K562 (cell line): ENCODE measurements at regions not wholly inside any gene's neighbourhood (a gene's known extent, or its start where the extent isn't known, plus 50 kb on each side); places are given as distances from the start of the nearest gene placed in this dataset.

Source experiments
- ATAC-seq: fragments of 200-7000 bp; cut with Tn5 transposase; 3 replicates; pipeline ENCODE4 v1.9.1; 2020; ENCODE audit warnings: moderate library complexity
- BruUV-seq: library from RNA; stranded (reverse); fragments of 400-500 nt; replicated peaks from 2 replicates; lab custom pipeline; 2021; lab: Mats Ljungman, UMichigan
- CTCF ChIA-PET: fragments of 300-600 bp; formaldehyde crosslinking; extraction: SDS; loops from one replicate; lab custom pipeline; 2021; ENCODE audit warnings: low intra/inter-chr PET ratio; lab: Yijun Ruan, JAX
- POLR2A ChIA-PET: fragments of 300-600, 350-650 bp; sonication (Branson Sonifier 250); formaldehyde crosslinking; extraction: SDS; loops from one replicate; lab custom pipeline; 2021; ENCODE audit warnings: antibody characterized with exemption, inconsistent platforms; lab: Yijun Ruan, JAX
- DNase-seq, 4 experiments: peaks; one replicate each; pipeline versions ENCODE4 v3.0.0 to v3.0.0-alpha.2; 2011 to 2018; ENCODE audit warnings: low spot score in 3 of 4, mixed read lengths in 3 of 4; ENCODE audit errors: extremely low read depth in 1 of 4
- FAIRE-seq: peaks from 2 replicates; lab custom pipeline; 2011; peaks lifted over from hg19 to GRCh38; lab: Jason Lieb, UNC
- H2AFZ ChIP-seq: 2 replicates; pipeline ENCODE4 v1.6.0; 2011; ENCODE audit warnings: low read depth, low read length, control low read depth, inconsistent platforms
- H3K27ac ChIP-seq: fragments of 200-600 bp; 3 replicates; pipeline ENCODE4 v1.8.0; 2011; ENCODE audit warnings: low read depth, mild to moderate bottlenecking, control low read depth, inconsistent platforms, low read length, moderate library complexity, mixed read lengths; ENCODE audit errors: extremely low read depth
- H3K27me3 ChIP-seq, 2 experiments: fragments of 300-600 bp in 1 of 2; 2 replicates in 1 of 2; 3 replicates in 1 of 2; pipeline versions ENCODE4 v1.6.0 to v1.8.0; 2011; ENCODE audit warnings: inconsistent platforms in 2 of 2, low read length in 2 of 2, mild to moderate bottlenecking in 1 of 2, mixed read lengths in 1 of 2, moderate library complexity in 1 of 2; ENCODE audit not compliant: control insufficient read depth in 2 of 2, insufficient read depth in 2 of 2
- H3K36me3 ChIP-seq: fragments of 300-600 bp; 3 replicates; pipeline ENCODE4 v1.8.0; 2011; ENCODE audit warnings: mild to moderate bottlenecking, low read length, inconsistent platforms; ENCODE audit not compliant: control insufficient read depth, insufficient read depth
- H3K4me1 ChIP-seq, 2 experiments: fragments of 200-600 bp in 1 of 2; replicated peaks in 1 of 2; 2 replicates in 1 of 2; 3 replicates in 1 of 2; pipeline versions ENCODE4 v1.5.1 to v1.8.0; 2011; ENCODE audit warnings: inconsistent platforms in 2 of 2, low read length in 2 of 2, mild to moderate bottlenecking in 1 of 2, mixed read lengths in 1 of 2, moderate library complexity in 1 of 2; ENCODE audit not compliant: control insufficient read depth in 2 of 2, insufficient read depth in 2 of 2
- H3K4me2 ChIP-seq: 2 replicates; pipeline ENCODE4 v1.6.1; 2011; ENCODE audit warnings: low read length, control low read depth, inconsistent platforms, mixed read lengths; ENCODE audit not compliant: insufficient read depth
- H3K4me3 ChIP-seq: fragments of 200-600 bp; sonication (generic), shearing (Covaris generic); 2 replicates; pipeline ENCODE4 v1.5.1; 2016; ENCODE audit warnings: control low read depth, inconsistent platforms
- H3K79me2 ChIP-seq: fragments of 200-600 bp; 3 replicates; pipeline ENCODE4 v1.8.0; 2011; ENCODE audit warnings: low read length, inconsistent platforms; ENCODE audit not compliant: control insufficient read depth, insufficient read depth
- H3K9ac ChIP-seq, 2 experiments: 2 replicates each; pipeline versions ENCODE4 v1.6.0 to v1.6.1; 2011; ENCODE audit warnings: low read depth in 2 of 2, low read length in 2 of 2, control low read depth in 1 of 2, inconsistent platforms in 1 of 2, mild to moderate bottlenecking in 1 of 2, mixed read lengths in 1 of 2; ENCODE audit not compliant: insufficient read depth in 1 of 2
- H3K9me1 ChIP-seq: one replicate; pipeline ENCODE4 v1.6.0; 2011; ENCODE audit warnings: inconsistent platforms, mild to moderate bottlenecking, low read length, moderate library complexity; ENCODE audit not compliant: control insufficient read depth, insufficient read depth
- H3K9me3 ChIP-seq: replicated peaks from 2 replicates; pipeline ENCODE4 v1.5.1; 2011; ENCODE audit warnings: low read depth, low read length, inconsistent platforms; ENCODE audit not compliant: control insufficient read depth, insufficient read depth
- H4K20me1 ChIP-seq: replicated peaks from 2 replicates; pipeline ENCODE4 v1.6.1; 2011; ENCODE audit warnings: low read length, inconsistent platforms, mixed read lengths; ENCODE audit not compliant: control insufficient read depth, insufficient read depth
- ATF3 ChIP-seq, 2 experiments: fragments of 450-650 bp in 1 of 2; sonication (generic) in 1 of 2; formaldehyde crosslinking in 1 of 2; IDR thresholded peaks in 1 of 2; conservative IDR thresholded peaks in 1 of 2; 2 replicates each; pipeline versions ENCODE4 v1.6.1 to v1.8.1; 2016 to 2023; ENCODE audit warnings: mild to moderate bottlenecking in 2 of 2, moderate library complexity in 2 of 2, inconsistent platforms in 1 of 2, missing genetic modification reagents in 1 of 2
- CCAR2 ChIP-seq: fragments of 200-400 bp; formaldehyde crosslinking; IDR thresholded peaks from 2 replicates; pipeline ENCODE4 v1.6.1; 2017; ENCODE audit warnings: mild to moderate bottlenecking, low read depth, low read length
- KLF6 ChIP-seq: fragments of 250-450 bp; sonication (Bioruptor Pico); IDR thresholded peaks from 2 replicates; pipeline ENCODE4 v1.4.0; 2020; ENCODE audit warnings: mild to moderate bottlenecking, moderate library complexity, borderline replicate concordance
- MLLT1 ChIP-seq, 2 experiments: fragments of 450-650 bp; IDR thresholded peaks; 2 replicates each; pipeline ENCODE4 v1.6.1; 2016
- RNF2 ChIP-seq: sonication (generic); IDR thresholded peaks from 2 replicates; pipeline ENCODE4 v1.6.1; 2016
- STAG1 ChIP-seq: sonication (generic); formaldehyde crosslinking; IDR thresholded peaks from 2 replicates; pipeline ENCODE4 v1.5.0; 2020; ENCODE audit warnings: missing genetic modification reagents, borderline replicate concordance
- TFAP4 ChIP-seq: sonication (generic); formaldehyde crosslinking; IDR thresholded peaks from 2 replicates; pipeline ENCODE4 v1.8.0; 2022; ENCODE audit warnings: missing genetic modification reagents, mild to moderate bottlenecking, moderate library complexity, borderline replicate concordance
- ZNF316 ChIP-seq: fragments of 450-650 bp; IDR thresholded peaks from 2 replicates; pipeline ENCODE4 v1.6.1; 2016
- WGBS: fragments of 100-300 bp; shearing (Covaris generic); methylation state at CpG from one replicate; pipeline ENCODE4 v1.1.6; 2016; ENCODE audit warnings: low coverage, mixed read lengths; ENCODE audit not compliant: insufficient coverage; ENCODE audit errors: missing lambda C conversion rate; 5-methylcytosine and 5-hydroxymethylcytosine counted together
- in situ Hi-C: fragments of 300-500 bp; cut with MboI; formaldehyde crosslinking; loops from 4 replicates; pipeline ENCODE4 v1.15.0; 2018; ENCODE audit warnings: inconsistent platforms, mixed read lengths
- intact Hi-C: fragments of 100-400 bp; cut with micrococcal nuclease; formaldehyde crosslinking; loops from 2 replicates; pipeline ENCODE4 v1.14.2; 2022

GRCh38 chr1:5709461-5709975 is 282.7 kb downstream of the NPHP4 start:
- BruUV-seq, result no TSS peak

More at GRCh38 chr1:5709461-5709975, 282.7 kb downstream of the NPHP4 start:
- peaks cover 0 to 5% of the 10 kb centered on the region in 2 experiments; a peak in 2 of 5 replicates for H3K4me1 ChIP-seq
- no peak overlapping the region for H3K4me3 ChIP-seq
- peaks cover 3% of the 10 kb centered on the region for H3K9me1 ChIP-seq
- H3K36me3 ChIP-seq, result no peaks in the 10 kb centered on the region
- no peak for DNase-seq
- peaks cover 26 to 65% of the 10 kb centered on the region in 2 experiments; a peak in 4 of 5 replicates for H3K27me3 ChIP-seq
- H3K4me2 ChIP-seq, result no peak overlapping the region
- in situ Hi-C loops (no loop called here), intact Hi-C loops (no loop called here)
- WGBS, result 0% methylated on average over 6 of the region's 6 CpGs
- H3K9me3 ChIP-seq, result no peaks in the 10 kb centered on the region
- ChIA-PET CTCF (no interaction called here), POLR2A (interaction anchor here (0.6 kb wide), 2 partner anchors 29 to 1202 kb away, joined by 4 read pairs; no protein-coding TSS in a partner anchor)
- no peak overlapping the region for H3K9ac ChIP-seq
- FAIRE-seq, result no peak
- H2AFZ ChIP-seq, result no peak overlapping the region
- TF ChIP-seq CCAR2 (no peak), RNF2 (no peak), KLF6 (CRISPR knock-in tag) (no peak), ATF3 (IDR thresholded peaks at IDR 0.05) (no peak), ATF3 (CRISPR knock-in tag; conservative IDR thresholded peaks at IDR 0.05) (no peak), MLLT1 (IDR thresholded peaks at IDR 0.05) (no peak), TFAP4 (CRISPR knock-in tag) (no peak), STAG1 (CRISPR knock-in tag) (no peak), ZNF316 (no peak)
- no peak for ATAC-seq
- H3K79me2 ChIP-seq, result no peaks in the 10 kb centered on the region
- no peak overlapping the region for H3K27ac ChIP-seq
- H4K20me1 ChIP-seq, result 0 out of 2 replicates have a peak, but pooled peaks cover 6% of the 10 kb centered on the region
